ENCODE measurements at regions not wholly inside any gene's neighbourhood (a gene's known extent, or its start where the extent isn't known, plus 50 kb on each side); places are given as distances from the start of the nearest gene placed in this dataset.

DNA sequence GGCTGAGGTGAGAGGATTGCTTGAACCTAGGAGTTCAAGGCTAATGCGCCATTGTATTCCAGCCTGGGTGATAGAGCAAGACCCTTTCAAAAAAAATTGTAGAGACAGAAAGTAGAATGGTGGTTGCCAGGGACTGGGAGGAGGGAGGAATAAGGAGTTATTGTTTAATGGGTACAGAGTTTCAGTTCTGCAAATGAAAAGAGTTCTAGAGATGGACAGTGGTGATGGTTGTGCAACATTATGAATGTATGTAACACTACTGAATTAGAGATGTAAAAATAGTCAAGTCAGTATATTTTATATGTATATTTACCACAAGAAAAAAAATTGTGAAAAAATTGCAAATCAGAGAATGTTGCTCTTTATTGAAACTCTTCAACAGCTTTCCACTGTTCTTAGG is 266.5 kb upstream of the NPY start:
- no peak for DNase-seq
- no peak overlapping the region for H3K4me3 ChIP-seq
- TF ChIP-seq POLR2A (IDR thresholded peaks at IDR 0.05) (no peak), CTCF (IDR thresholded peaks at IDR 0.05) (no peak)
- no peak overlapping the region for H3K27ac ChIP-seq
- H3K27me3 ChIP-seq = no peaks in the 10 kb centered on the region
- no peaks in the 10 kb centered on the region for H3K36me3 ChIP-seq
- no peaks in the 10 kb centered on the region for H3K9me3 ChIP-seq
- H3K4me1 ChIP-seq = no peaks in the 10 kb centered on the region

DNA sequence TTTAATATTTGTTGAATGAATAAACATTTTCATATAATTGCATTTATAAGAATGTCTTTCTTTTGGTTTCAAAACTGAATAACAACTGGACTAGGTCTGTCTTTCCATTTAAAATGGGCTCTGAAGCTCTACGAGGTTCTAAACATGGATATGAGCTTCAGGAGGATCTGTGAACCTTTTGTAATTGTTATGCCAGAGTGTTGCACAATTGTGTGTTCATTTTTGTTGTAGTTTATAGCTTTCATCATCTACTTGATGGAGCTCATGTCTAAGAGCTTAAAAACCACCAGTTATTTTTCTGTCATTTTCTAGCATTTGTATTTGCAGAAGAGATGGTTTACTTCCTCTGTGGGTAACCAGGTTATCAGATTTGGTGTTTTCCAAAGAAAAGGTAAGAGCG is 265.7 kb upstream of the NPY start:
- TF ChIP-seq CTCF (IDR thresholded peaks at IDR 0.05) (no peak), POLR2A (IDR thresholded peaks at IDR 0.05) (no peak)
- Histone ChIP-seq H3K9me3 (no peaks in the 10 kb centered on the region), H3K4me3 (no peak overlapping the region), H3K27me3 (no peaks in the 10 kb centered on the region), H3K4me1 (no peaks in the 10 kb centered on the region), H3K27ac (no peak overlapping the region), H3K36me3 (no peaks in the 10 kb centered on the region)
- DNase-seq = no peak

DNA sequence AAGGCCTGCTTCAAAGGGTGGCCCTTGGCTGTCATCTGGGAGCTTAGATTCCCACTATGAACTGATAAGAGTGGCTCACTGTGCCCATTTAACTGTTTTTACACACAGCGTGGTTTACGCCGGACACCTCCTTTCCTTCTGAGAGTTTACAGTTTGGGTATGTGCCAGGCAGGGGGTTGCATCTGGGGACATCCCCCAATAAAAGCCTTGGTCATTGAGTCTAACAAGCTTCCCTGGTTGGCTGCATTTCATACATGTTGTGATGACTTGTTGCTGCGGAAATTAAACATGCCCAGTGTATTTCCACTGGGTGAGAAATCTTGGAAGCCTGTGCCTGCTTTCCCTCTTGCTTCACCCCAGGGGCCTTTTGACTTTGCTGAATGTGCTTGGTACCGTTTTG is 264.1 kb upstream of the NPY start:
- TF ChIP-seq CTCF (IDR thresholded peaks at IDR 0.05) (no peak), POLR2A (IDR thresholded peaks at IDR 0.05) (no peak)
- Histone ChIP-seq H3K27me3 (no peaks in the 10 kb centered on the region), H3K4me1 (no peaks in the 10 kb centered on the region), H3K4me3 (no peak overlapping the region), H3K9me3 (no peaks in the 10 kb centered on the region), H3K27ac (no peak overlapping the region), H3K36me3 (no peaks in the 10 kb centered on the region)
- no peak for DNase-seq

GRCh38 chr7:24024276-24025068 is 259.5 kb upstream of the NPY start:
- no peak for DNase-seq
- Histone ChIP-seq H3K9me3 (no peaks in the 10 kb centered on the region), H3K36me3 (no peaks in the 10 kb centered on the region), H3K27ac (no peak overlapping the region), H3K4me1 (no peaks in the 10 kb centered on the region), H3K4me3 (no peak overlapping the region), H3K27me3 (no peaks in the 10 kb centered on the region)
- TF ChIP-seq POLR2A (IDR thresholded peaks at IDR 0.05) (no peak), CTCF (IDR thresholded peaks at IDR 0.05) (no peak)

DNA sequence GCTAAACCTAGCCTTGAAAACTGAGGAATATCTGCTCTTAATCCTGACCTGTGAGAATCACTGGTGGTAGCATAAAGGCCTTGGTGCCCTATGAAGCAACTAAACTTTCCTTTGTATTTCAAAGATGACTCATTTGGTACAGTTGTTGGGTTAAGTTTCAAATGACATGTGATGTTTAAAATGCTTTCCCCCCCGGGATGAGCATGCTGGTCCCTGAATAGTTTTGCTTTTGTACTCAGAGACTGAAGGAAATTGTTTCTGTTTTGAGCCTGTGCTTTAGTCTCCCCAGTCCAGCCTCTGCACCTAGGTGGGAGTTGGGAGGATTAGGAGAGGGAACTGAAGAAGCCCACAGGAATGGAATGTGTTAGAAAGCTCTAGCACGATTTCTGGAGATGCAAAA is 258.9 kb upstream of the NPY start:
- DNase-seq = no peak
- H3K4me1 ChIP-seq = no peaks in the 10 kb centered on the region
- no peaks in the 10 kb centered on the region for H3K27me3 ChIP-seq
- TF ChIP-seq POLR2A (IDR thresholded peaks at IDR 0.05) (no peak), CTCF (IDR thresholded peaks at IDR 0.05) (no peak)
- no peak overlapping the region for H3K4me3 ChIP-seq
- no peak overlapping the region for H3K27ac ChIP-seq
- no peaks in the 10 kb centered on the region for H3K36me3 ChIP-seq
- H3K9me3 ChIP-seq = no peaks in the 10 kb centered on the region

- H3K4me1 ChIP-seq = no peaks in the 10 kb centered on the region
- no peak for DNase-seq
- TF ChIP-seq CTCF (IDR thresholded peaks at IDR 0.05) (no peak), POLR2A (IDR thresholded peaks at IDR 0.05) (no peak)
- no peaks in the 10 kb centered on the region for H3K27me3 ChIP-seq
- H3K36me3 ChIP-seq = no peaks in the 10 kb centered on the region
- H3K4me3 ChIP-seq = no peak overlapping the region
- no peak overlapping the region for H3K27ac ChIP-seq
- no peaks in the 10 kb centered on the region for H3K9me3 ChIP-seq
Measured at GRCh38 chr7:24025765-24026164, 258.2 kb upstream of the NPY start.
